Activated CD4-positive, alpha-beta memory T cell treated with anti-CD3 and anti-CD28 coated beads, Interleukin-2, amount 10 ng/mL, durations not matched to agents 7 days and 5 days (primary cell): ENCODE measurements at regions not wholly inside any gene's neighbourhood (a gene's known extent, or its start where the extent isn't known, plus 50 kb on each side); places are given as distances from the start of the nearest gene placed in this dataset.

Source experiments
- CTCF ChIA-PET: fragments of 350-600 bp; sonication (Branson Sonifier 250); formaldehyde crosslinking; loops from one replicate; lab custom pipeline; 2021; ENCODE audit warnings: antibody characterized with exemption, inconsistent platforms; lab: Charles Lee
- POLR2A ChIA-PET: fragments of 350-600 bp; sonication (Branson Sonifier 250); formaldehyde crosslinking; loops from one replicate; lab custom pipeline; 2021; ENCODE audit warnings: antibody characterized with exemption; lab: Charles Lee
- DNase-seq: peaks from one replicate; pipeline ENCODE4 v3.0.0-alpha.2; 2020
- H3K27ac Mint-ChIP-seq: one replicate; pipeline ENCODE4 v1.8.0; 2021; ENCODE audit warnings: mild to moderate bottlenecking, mixed read lengths
- H3K27me3 Mint-ChIP-seq: one replicate; pipeline ENCODE4 v1.8.0; 2021; ENCODE audit warnings: mixed read lengths
- H3K36me3 Mint-ChIP-seq: one replicate; pipeline ENCODE4 v1.8.0; 2021; ENCODE audit warnings: low read depth, mixed read lengths
- H3K4me1 Mint-ChIP-seq: one replicate; pipeline ENCODE4 v1.8.0; 2021; ENCODE audit warnings: mixed read lengths
- H3K4me3 Mint-ChIP-seq: one replicate; pipeline ENCODE4 v1.8.0; 2021; ENCODE audit warnings: mild to moderate bottlenecking, mixed read lengths
- H3K9me3 Mint-ChIP-seq: one replicate; pipeline ENCODE4 v1.8.0; 2021; ENCODE audit warnings: mixed read lengths

DNA sequence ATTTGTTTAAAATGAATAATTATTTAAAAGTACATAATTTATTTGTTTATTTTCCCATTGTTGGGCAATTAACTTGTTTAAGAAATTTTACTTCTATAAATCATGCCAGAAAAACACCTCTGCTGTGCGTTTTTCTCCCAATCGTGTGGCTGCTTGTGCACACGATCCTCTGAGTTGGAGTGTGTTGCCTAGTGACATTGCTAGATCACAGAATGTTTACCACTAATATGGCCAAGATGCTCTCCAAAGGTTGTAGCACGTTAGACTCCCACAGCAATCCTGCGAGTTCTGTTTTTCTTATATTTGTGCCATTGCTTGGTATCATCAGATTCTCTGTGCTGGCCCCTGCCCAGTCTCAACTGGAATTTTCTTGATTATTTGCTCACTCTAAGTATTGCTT lies 207.1 kb upstream of the ADCY1 start:
- no peaks in the 10 kb centered on the region for H3K36me3 Mint-ChIP-seq
- H3K9me3 Mint-ChIP-seq: no peaks in the 10 kb centered on the region
- H3K27me3 Mint-ChIP-seq: peaks cover 21% of the 10 kb centered on the region
- no peak overlapping the region for H3K27ac Mint-ChIP-seq
- DNase-seq: no peak
- CTCF ChIA-PET: no interaction called here
- POLR2A ChIA-PET: no interaction called here
- H3K4me1 Mint-ChIP-seq: no peaks in the 10 kb centered on the region
- no peak overlapping the region for H3K4me3 Mint-ChIP-seq

DNA sequence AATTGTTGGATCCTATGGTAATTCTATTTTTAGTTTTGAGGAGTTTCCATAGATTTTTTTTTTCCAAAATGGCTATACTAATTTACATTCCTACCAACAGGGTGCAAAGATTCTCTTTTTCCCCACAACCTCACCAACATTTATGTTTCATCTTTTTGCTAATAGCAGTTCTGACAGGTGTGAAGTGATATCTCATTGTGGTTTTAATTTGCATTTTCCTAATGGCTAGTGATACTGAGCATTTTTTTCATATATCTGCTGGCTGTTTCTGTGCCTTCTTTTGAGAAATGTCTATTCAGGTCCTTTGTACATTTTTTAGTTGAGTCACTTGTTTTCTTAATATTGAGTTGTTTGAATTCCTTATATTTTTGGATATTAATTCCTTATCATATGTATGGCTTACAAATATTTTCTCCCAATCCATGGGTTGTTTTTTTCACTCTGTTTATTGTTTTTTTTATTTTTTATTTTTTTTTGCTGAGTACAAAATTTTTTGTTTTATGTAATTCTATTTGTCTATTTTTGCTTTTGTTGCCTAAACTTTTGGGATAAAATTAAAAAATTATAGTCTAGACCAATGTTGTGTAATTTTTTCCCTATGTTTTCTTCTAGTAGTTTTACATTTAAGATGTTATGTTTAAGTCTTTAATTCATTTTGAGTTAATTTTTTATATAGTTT lies 205.9 kb upstream of the ADCY1 start:
- CTCF ChIA-PET: no interaction called here
- Mint-ChIP-seq H3K27me3 (peaks cover 21% of the 10 kb centered on the region), H3K4me1 (no peaks in the 10 kb centered on the region), H3K9me3 (no peaks in the 10 kb centered on the region), H3K27ac (no peak overlapping the region), H3K4me3 (no peak overlapping the region), H3K36me3 (no peaks in the 10 kb centered on the region)
- POLR2A ChIA-PET: no interaction called here
- no peak for DNase-seq

DNA sequence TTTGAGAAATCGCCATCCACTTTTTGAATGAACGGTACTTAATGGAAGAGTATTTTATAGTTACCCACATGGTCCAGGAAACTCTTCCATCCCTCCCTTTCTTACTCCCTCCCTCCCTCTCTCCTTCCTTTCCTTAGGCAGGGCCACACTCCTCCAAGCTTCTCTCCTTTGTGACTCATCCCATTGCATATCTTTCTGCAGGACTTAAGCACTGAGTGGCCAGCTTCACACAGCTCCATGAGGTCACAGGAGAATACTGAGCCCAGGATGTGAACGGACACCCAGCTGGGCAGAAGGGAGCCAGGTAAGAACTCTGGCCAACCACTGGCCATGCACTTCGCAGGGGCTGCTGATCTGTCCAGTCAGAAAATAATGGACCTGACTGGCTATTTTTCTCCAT lies 189.7 kb upstream of the ADCY1 start:
- Mint-ChIP-seq H3K36me3 (no peaks in the 10 kb centered on the region), H3K27ac (no peak overlapping the region), H3K27me3 (no peaks in the 10 kb centered on the region), H3K9me3 (no peaks in the 10 kb centered on the region), H3K4me1 (no peaks in the 10 kb centered on the region), H3K4me3 (no peak overlapping the region)
- ChIA-PET CTCF (no interaction called here), POLR2A (no interaction called here)
- no peak for DNase-seq

DNA sequence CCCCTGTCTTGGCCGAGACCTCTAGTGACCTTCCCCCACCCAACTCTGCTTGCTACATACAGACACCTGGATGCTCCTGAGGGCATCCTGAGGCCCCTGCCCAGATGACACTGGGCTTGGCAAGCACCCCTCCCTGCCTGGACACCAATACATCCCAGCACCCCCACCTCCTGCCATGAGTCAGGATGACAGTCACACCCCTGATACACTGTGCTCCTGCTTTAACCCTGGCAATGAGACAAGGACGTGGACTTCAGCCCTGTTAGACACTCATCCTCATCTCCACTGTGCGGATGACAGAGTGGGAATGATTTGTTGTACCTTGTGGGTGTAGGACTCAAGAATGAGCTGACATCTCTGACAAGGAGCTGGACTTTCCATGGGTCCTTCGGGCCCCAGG lies 186.3 kb upstream of the ADCY1 start:
- H3K9me3 Mint-ChIP-seq: no peaks in the 10 kb centered on the region
- H3K27ac Mint-ChIP-seq: no peak overlapping the region
- ChIA-PET CTCF (no interaction called here), POLR2A (no interaction called here)
- H3K27me3 Mint-ChIP-seq: peaks cover 1% of the 10 kb centered on the region
- DNase-seq: no peak
- H3K36me3 Mint-ChIP-seq: no peaks in the 10 kb centered on the region
- H3K4me3 Mint-ChIP-seq: no peak overlapping the region
- no peaks in the 10 kb centered on the region for H3K4me1 Mint-ChIP-seq

DNA sequence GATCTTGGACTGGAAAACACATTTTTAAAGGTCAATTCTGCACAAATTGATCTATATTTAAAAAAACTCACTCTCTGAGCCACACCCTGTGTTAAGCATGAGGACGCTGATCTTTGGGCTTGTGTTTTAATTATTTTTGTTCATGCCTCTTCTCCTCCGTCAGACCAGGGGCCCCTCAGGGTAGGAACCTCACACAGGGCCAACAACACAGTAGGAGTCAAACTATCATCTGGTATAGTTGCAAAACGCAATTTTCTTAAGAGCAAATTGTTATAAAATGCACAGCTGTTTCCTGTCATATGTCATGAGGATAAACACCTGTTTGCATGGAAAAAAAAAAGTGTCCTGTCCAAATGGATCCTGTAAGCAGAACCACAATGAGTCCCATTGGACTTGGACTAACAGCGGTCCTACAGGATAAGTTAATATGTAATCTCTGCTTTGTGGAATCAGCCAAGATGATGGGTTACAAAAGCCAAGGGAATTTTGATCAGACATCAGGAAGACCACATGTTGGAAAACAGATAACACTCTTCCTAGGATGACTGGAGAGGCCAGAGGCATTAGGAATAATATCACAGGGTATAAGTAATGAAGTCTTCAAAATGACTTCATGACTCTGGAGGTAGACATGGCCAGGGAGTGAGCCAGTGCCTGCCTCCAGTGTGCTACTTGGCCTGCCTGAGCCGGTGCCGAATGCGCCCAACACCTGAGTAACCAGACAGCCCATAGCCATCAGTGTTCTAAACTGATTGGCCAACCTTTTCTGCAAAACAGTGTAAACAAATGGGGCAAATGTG lies 184.9 kb upstream of the ADCY1 start:
- H3K4me3 Mint-ChIP-seq: no peak overlapping the region
- ChIA-PET POLR2A (no interaction called here), CTCF (no interaction called here)
- DNase-seq: no peak
- H3K4me1 Mint-ChIP-seq: no peaks in the 10 kb centered on the region
- no peak overlapping the region for H3K27ac Mint-ChIP-seq
- peaks cover 6% of the 10 kb centered on the region for H3K9me3 Mint-ChIP-seq
- H3K36me3 Mint-ChIP-seq: no peaks in the 10 kb centered on the region
- H3K27me3 Mint-ChIP-seq: peaks cover 1% of the 10 kb centered on the region

DNA sequence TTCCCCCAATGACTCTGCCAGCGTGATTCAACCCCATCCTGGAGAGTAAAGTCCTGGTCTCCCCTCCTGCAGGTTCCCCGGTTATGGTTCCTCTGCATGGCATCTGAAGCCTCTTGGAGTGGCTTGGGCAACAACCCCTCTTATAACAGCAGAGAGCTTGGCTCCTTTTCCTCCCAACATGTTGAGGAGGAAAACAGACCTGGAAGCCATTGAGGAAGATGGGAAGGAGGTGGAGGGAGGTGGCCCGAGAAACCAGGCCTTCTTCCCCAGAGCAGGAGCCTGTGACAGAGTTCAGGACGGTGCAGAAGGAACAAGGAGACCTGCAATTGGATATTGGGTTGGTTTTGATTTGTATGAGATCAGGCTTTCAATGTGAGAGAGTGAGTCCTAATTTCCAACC lies 184.0 kb upstream of the ADCY1 start:
- DNase-seq: no peak
- ChIA-PET CTCF (no interaction called here), POLR2A (no interaction called here)
- no peak overlapping the region for H3K27ac Mint-ChIP-seq
- no peaks in the 10 kb centered on the region for H3K36me3 Mint-ChIP-seq
- no peaks in the 10 kb centered on the region for H3K4me1 Mint-ChIP-seq
- H3K4me3 Mint-ChIP-seq: no peak overlapping the region
- H3K27me3 Mint-ChIP-seq: peaks cover 1% of the 10 kb centered on the region
- peaks cover 7% of the 10 kb centered on the region for H3K9me3 Mint-ChIP-seq

DNA sequence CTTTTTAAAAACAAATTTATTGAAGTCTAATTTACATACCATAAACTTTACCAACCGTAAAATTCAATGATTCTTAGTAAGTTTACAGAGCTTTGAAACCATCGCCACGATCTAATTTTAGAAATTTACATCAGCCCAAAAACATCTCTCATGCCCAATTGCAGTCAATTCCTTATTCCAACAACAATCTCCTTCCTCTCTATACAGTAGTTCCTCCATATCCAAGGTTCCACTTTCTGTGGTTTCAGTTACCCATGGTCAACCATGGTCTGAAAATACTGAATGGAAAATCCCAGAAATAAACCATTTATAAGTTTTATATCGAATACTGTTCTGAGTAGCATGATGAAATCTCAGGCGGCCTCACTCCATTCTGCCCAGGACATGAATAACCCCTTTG lies 183.4 kb upstream of the ADCY1 start:
- no peaks in the 10 kb centered on the region for H3K4me1 Mint-ChIP-seq
- H3K27me3 Mint-ChIP-seq: peaks cover 1% of the 10 kb centered on the region
- ChIA-PET CTCF (no interaction called here), POLR2A (no interaction called here)
- DNase-seq: no peak
- H3K27ac Mint-ChIP-seq: no peak overlapping the region
- H3K9me3 Mint-ChIP-seq: peaks cover 7% of the 10 kb centered on the region
- H3K4me3 Mint-ChIP-seq: no peak overlapping the region
- no peaks in the 10 kb centered on the region for H3K36me3 Mint-ChIP-seq

DNA sequence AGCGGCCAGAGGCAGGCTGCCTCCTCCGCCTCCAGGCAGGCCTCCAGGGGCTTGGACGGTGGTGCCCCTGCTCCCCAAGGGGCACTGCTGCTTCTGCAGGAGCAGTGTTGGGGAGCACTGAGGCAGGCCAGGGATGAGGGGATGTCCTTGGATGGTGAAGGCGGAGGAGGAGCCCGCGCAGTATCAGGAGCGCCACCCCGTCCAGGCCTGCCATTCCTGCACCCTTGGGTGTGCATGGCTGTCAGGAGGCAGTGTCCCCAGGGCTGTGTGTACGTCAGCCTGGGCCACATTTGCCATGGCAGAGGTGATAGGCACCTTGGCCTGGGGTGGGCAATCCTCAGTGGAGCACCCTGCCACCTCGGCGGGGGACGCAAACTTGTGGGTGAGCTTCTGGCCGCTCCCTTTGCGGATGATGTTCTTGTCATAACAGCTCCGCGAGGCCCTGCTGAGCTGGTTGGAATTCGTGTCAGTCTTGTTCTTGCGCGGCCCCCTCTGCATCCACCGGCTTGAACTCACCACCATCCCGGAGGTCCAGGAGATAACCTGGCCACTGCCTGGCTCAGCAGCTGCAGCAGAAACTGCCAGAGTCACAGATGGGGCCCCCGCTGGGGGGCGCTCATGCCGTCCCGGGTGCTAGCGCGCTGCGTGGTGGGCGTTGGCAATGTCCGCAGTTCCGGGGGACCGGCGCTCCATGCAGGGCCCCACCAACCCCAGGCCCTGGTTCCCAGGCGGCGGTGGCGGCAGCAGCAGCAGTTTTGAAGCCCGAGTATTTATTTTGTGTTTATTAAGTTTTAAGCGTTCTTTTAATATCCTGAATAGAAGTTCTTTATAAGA lies 182.3 kb upstream of the ADCY1 start:
- Mint-ChIP-seq H3K4me3 (no peak overlapping the region), H3K27me3 (peaks cover 1% of the 10 kb centered on the region), H3K9me3 (peaks cover 7% of the 10 kb centered on the region), H3K4me1 (no peaks in the 10 kb centered on the region), H3K36me3 (no peaks in the 10 kb centered on the region), H3K27ac (no peak overlapping the region)
- no peak for DNase-seq
- CTCF ChIA-PET: no interaction called here
- POLR2A ChIA-PET: no interaction called here

DNA sequence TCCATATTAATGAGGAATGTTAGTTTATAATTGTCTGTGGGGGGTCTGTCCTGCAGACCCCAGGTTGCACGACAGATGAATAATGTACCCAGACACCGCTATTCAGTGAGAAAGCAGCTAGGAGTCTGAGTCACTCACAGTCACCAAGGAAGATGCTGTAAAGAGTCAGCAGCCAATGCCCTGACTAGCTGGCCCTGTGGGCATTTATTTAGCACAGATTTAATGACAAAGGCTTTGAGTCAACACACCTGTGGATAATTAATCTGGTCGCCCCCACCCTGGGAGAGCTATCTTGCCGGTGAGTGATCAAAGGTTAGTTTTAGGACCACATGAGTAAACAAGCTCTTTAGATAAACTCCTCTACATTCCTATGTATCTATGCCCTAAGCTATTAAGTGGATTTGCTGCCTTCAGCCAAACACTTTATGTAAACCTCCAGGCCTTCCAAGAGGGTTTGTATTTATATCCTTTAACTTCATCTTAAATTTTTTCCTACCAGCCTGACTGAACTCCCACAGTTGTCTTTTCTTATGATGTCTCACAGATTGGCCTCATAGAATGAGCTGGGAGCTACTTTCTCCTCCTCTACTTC lies 180.0 kb upstream of the ADCY1 start:
- Mint-ChIP-seq H3K36me3 (no peaks in the 10 kb centered on the region), H3K27me3 (peaks cover 1% of the 10 kb centered on the region), H3K9me3 (peaks cover 7% of the 10 kb centered on the region), H3K4me1 (no peaks in the 10 kb centered on the region), H3K27ac (no peak overlapping the region), H3K4me3 (no peak overlapping the region)
- ChIA-PET POLR2A (no interaction called here), CTCF (no interaction called here)
- DNase-seq: no peak

DNA sequence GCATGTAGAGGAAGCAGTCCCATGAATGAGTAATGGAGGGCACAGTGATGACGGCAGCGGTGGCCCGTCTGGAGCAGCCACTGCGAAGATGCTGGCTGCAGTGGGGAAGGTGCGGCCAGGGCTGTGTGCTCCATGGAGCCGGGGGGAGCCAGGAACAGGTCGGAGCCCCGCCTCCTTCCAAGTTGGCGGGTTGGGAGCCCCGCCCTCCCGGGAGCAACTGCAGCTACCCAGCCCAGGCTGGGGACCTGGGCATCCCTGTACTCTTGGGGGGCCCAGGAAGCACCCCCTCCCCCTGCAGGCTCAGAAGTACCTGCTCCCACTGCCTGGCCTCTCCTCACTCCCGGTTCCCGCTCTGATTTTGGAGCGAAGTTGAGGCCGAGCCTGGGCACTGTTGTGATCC lies 175.1 kb upstream of the ADCY1 start:
- Mint-ChIP-seq H3K4me1 (peaks cover 14% of the 10 kb centered on the region), H3K27me3 (peaks cover 4% of the 10 kb centered on the region), H3K9me3 (peaks cover 11% of the 10 kb centered on the region), H3K4me3 (no peak overlapping the region), H3K36me3 (no peaks in the 10 kb centered on the region), H3K27ac (no peak overlapping the region)
- CTCF ChIA-PET: no interaction called here
- POLR2A ChIA-PET: no interaction called here
- DNase-seq: no peak

DNA sequence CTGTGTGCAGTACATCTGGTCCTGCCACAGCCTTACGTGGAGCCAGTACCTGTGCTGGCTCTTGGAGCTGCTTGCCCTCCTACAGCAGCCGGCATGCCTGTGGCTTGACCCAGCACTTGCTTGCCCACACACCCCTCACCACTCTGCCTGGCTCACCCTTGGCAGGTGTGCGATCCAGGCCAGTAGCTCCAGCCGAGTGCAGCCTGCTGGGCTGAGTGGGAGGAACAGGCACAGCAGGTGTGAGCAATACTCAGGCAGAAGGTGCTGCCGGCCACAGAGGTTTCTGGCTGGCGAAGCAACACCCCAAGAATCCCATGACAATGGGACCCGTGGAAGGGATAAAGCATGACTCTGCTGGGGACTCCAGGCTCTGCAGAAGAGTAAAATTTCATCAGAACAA lies 173.5 kb upstream of the ADCY1 start:
- Mint-ChIP-seq H3K27me3 (peaks cover 5% of the 10 kb centered on the region), H3K27ac (no peak overlapping the region), H3K36me3 (no peaks in the 10 kb centered on the region), H3K9me3 (peaks cover 7% of the 10 kb centered on the region), H3K4me1 (peaks cover 14% of the 10 kb centered on the region), H3K4me3 (no peak overlapping the region)
- POLR2A ChIA-PET: no interaction called here
- DNase-seq: no peak
- CTCF ChIA-PET: no interaction called here

DNA sequence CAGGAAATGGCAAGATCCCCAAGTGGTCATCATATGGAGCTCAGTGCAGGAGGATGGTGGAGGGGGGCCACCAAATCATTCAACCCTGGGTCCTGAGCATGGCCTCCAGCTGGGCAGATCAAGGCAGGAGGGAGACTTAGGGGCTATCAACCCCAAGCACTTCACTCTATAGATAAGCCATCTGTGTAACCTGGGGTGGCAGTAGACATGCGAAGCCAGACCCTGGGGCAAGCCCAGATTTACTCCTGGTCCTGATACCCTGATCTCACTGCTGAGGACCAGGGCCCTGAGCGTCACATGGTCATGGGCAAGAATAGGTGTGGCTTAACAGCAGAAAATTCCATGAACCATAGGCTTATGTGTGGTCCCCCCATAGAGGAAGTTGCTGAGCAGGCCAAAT lies 173.0 kb upstream of the ADCY1 start:
- Mint-ChIP-seq H3K4me1 (peaks cover 14% of the 10 kb centered on the region), H3K36me3 (no peaks in the 10 kb centered on the region), H3K27ac (no peak overlapping the region), H3K4me3 (no peak overlapping the region), H3K27me3 (peaks cover 5% of the 10 kb centered on the region), H3K9me3 (peaks cover 7% of the 10 kb centered on the region)
- ChIA-PET POLR2A (no interaction called here), CTCF (no interaction called here)
- DNase-seq: no peak

DNA sequence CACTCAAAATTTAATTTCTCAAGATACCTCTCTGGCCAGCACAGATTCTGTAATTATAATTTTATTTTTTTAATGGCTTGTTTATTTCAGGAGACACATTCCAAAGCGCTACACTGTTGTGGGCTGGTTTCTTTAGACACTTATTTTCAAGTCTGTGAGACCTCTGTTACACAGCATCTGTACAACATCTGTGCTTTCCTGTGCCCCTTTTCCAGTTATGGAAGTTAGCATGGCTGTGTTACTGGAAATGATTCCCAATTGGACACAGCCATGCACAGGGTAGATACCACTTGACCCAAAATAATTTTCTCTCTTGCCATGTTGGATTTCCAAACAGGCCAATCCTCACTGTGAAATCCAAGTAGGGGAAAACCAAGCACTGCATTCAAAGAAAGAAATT lies 172.3 kb upstream of the ADCY1 start:
- CTCF ChIA-PET: no interaction called here
- no peak overlapping the region for H3K4me3 Mint-ChIP-seq
- peaks cover 14% of the 10 kb centered on the region for H3K4me1 Mint-ChIP-seq
- H3K27ac Mint-ChIP-seq: no peak overlapping the region
- H3K27me3 Mint-ChIP-seq: peaks cover 5% of the 10 kb centered on the region
- POLR2A ChIA-PET: no interaction called here
- peaks cover 7% of the 10 kb centered on the region for H3K9me3 Mint-ChIP-seq
- H3K36me3 Mint-ChIP-seq: no peaks in the 10 kb centered on the region
- DNase-seq: no peak
